K562 (cell line): ENCODE measurements at regions not wholly inside any gene's neighbourhood (a gene's known extent, or its start where the extent isn't known, plus 50 kb on each side); places are given as distances from the start of the nearest gene placed in this dataset.

Experiments
- BACH1 ChIP-seq: fragments of 200-800 bp; sonication (Bioruptor generic); IDR thresholded peaks from 2 replicates; pipeline ENCODE4 v1.6.1; 2016; ENCODE audit warnings: missing genetic modification characterization, missing compliant biosample characterization
- NRF1 ChIP-seq, 2 experiments: fragments of 450-650 bp; IDR thresholded peaks in 1 of 2; conservative IDR thresholded peaks in 1 of 2; 2 replicates each; pipeline ENCODE4 v1.6.1; 2014; ENCODE audit warnings: mild to moderate bottlenecking in 2 of 2

DNA sequence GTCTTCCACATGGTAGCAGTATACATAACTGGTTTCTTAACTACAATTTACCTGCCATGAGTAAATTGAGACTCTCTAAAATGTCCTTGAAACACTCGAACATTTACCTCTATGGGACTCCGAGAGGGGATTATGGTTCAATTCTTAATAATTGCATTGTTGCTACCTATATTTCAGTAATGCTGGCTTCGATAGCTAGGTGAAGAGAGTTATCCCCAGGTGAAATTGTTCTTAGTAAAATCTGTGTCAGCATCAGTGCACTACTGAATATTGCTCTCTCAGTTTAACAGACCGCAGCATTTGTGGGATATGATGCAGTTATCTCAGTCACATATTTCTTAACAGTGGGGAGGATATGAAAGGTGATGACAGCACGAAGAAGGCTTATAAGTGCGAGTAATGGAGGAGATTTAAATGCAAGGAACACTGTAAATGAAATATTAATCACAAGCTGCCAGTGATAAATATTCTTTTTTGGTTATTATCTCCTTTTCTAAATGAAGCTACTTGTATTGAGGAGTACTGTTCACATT lies 801.9 kb downstream of the BRINP3 start:
- TF ChIP-seq NRF1 (conservative IDR thresholded peaks at IDR 0.05 in 1 of 2, IDR thresholded peaks at IDR 0.05 in 1 of 2) (no peak), BACH1 (tag) (no peak)
